CD4-positive, alpha-beta memory T cell (primary cell): ENCODE measurements at regions not wholly inside any gene's neighbourhood (a gene's known extent, or its start where the extent isn't known, plus 50 kb on each side); places are given as distances from the start of the nearest gene placed in this dataset.

Experiments
- CTCF ChIA-PET: fragments of 350-600 bp; sonication (Branson Sonifier 250); formaldehyde crosslinking; loops from one replicate; lab custom pipeline; 2021; ENCODE audit warnings: inconsistent platforms; ENCODE audit not compliant: partially characterized antibody; lab: Charles Lee
- POLR2A ChIA-PET: fragments of 350-600 bp; sonication (Branson Sonifier 250); formaldehyde crosslinking; loops from one replicate; lab custom pipeline; 2021; ENCODE audit not compliant: partially characterized antibody; lab: Charles Lee
- DNase-seq, 5 donors: peaks; one replicate each; pipeline versions ENCODE4 v3.0.0 to v3.0.0-alpha.2; 2020 to 2022; ENCODE audit warnings: mixed read lengths in 1 of 5
- H3K27ac ChIP-seq: one replicate; pipeline ENCODE4 v1.7.0; 2013; ENCODE audit warnings: low read depth, low read length
- H3K27me3 ChIP-seq: 2 replicates; pipeline ENCODE4 v1.7.0; 2013; ENCODE audit warnings: mild to moderate bottlenecking, low read length, moderate library complexity; ENCODE audit not compliant: insufficient read depth
- H3K36me3 ChIP-seq: 2 replicates; pipeline ENCODE4 v1.7.0; 2013; ENCODE audit warnings: mild to moderate bottlenecking, low read length, moderate library complexity; ENCODE audit not compliant: insufficient read depth
- H3K4me1 ChIP-seq: 2 replicates; pipeline ENCODE4 v1.7.0; 2013; ENCODE audit warnings: mild to moderate bottlenecking, low read length, moderate library complexity; ENCODE audit not compliant: insufficient read depth
- H3K4me3 ChIP-seq, 2 donors: one replicate each; pipeline ENCODE4 v1.7.0; 2013; ENCODE audit warnings: low read length in 2 of 2, mild to moderate bottlenecking in 1 of 2
- H3K9me3 ChIP-seq, 2 donors: one replicate each; pipeline ENCODE4 v1.7.0; 2013; ENCODE audit warnings: low read length in 2 of 2, control low read depth in 1 of 2; ENCODE audit not compliant: control insufficient read depth in 1 of 2
- H3K27ac Mint-ChIP-seq, 7 donors: one replicate each; pipeline ENCODE4 v1.8.0; 2020 to 2021; ENCODE audit warnings: mixed read lengths in 7 of 7, mild to moderate bottlenecking in 6 of 7, inconsistent platforms in 3 of 7, moderate library complexity in 3 of 7
- H3K27me3 Mint-ChIP-seq, 2 donors: one replicate each; pipeline ENCODE4 v1.8.0; 2020 to 2021; ENCODE audit warnings: mixed read lengths in 2 of 2
- H3K36me3 Mint-ChIP-seq, 2 donors: one replicate each; pipeline ENCODE4 v1.8.0; 2020 to 2021; ENCODE audit warnings: mixed read lengths in 2 of 2, inconsistent platforms in 1 of 2, mild to moderate bottlenecking in 1 of 2
- H3K4me1 Mint-ChIP-seq, 4 donors: one replicate each; pipeline ENCODE4 v1.8.0; 2020 to 2021; ENCODE audit warnings: mixed read lengths in 4 of 4, mild to moderate bottlenecking in 1 of 4
- H3K4me3 Mint-ChIP-seq, 8 donors: one replicate each; pipeline ENCODE4 v1.8.0; 2020 to 2021; ENCODE audit warnings: mixed read lengths in 8 of 8, mild to moderate bottlenecking in 7 of 8, moderate library complexity in 6 of 8, inconsistent platforms in 3 of 8
- H3K9me3 Mint-ChIP-seq, 8 donors: one replicate each; pipeline ENCODE4 v1.8.0; 2020 to 2021; ENCODE audit warnings: mixed read lengths in 8 of 8, mild to moderate bottlenecking in 5 of 8, inconsistent platforms in 3 of 8, moderate library complexity in 1 of 8
- intact Hi-C: fragments of 100-400 bp; cut with micrococcal nuclease; formaldehyde crosslinking; loops from one replicate; pipeline ENCODE4 v1.15.1; 2023

- no peaks in the 10 kb centered on the region for H3K27me3 Mint-ChIP-seq
- H3K36me3 Mint-ChIP-seq, result peaks cover 5 to 11% of the 10 kb centered on the region in 2 donors
- Histone ChIP-seq H3K4me3 (no peak overlapping the region), H3K9me3 (no peaks in the 10 kb centered on the region), H3K4me1 (peaks cover 85% of the 10 kb centered on the region), H3K27ac (peak overlapping the region; percentile 57), H3K36me3 (no peaks in the 10 kb centered on the region), H3K27me3 (no peaks in the 10 kb centered on the region)
- H3K9me3 Mint-ChIP-seq, result no peaks in the 10 kb centered on the region
- CTCF ChIA-PET, result interaction anchor here (0.9 to 5.0 kb wide), 11 partner anchors 17 to 191 kb away, joined by 3 to 32 read pairs (median 6); partner anchors contain the start of gene NEMF
- peak in 4 of 5 donors; percentile 38 to 55 (median 50) for DNase-seq
- peak overlapping the region; percentile 89 to 98 (median 96) for H3K27ac Mint-ChIP-seq
- POLR2A ChIA-PET, result interaction anchor here (0.6 to 13.4 kb wide), 30 partner anchors 11 to 192 kb away, joined by 3 to 293 read pairs (median 6); partner anchors contain the start of genes ARF6 and NEMF
- H3K4me3 Mint-ChIP-seq, result peak overlapping the region; percentile 26 to 85 (median 76)
- peaks cover 60 to 88% (median 71%) of the 10 kb centered on the region in 4 donors for H3K4me1 Mint-ChIP-seq
- intact Hi-C loops, result loop anchor here (1.0 to 2.0 kb wide), 5 partner anchors 39 to 152 kb away; no protein-coding TSS in a partner anchor
These were observed 72.2 kb downstream of the VCPKMT start for GRCh38 chr14:50044042-50044651.

- H3K4me3 ChIP-seq, result peak overlapping the region in 1 of 2 donors; percentile 12
- H3K4me1 ChIP-seq, result peaks cover 75% of the 10 kb centered on the region
- Mint-ChIP-seq H3K4me1 (peaks cover 56 to 85% (median 71%) of the 10 kb centered on the region in 4 donors), H3K27ac (peak overlapping the region; percentile 89 to 97 (median 94)), H3K36me3 (peaks cover 8 to 11% of the 10 kb centered on the region in 2 donors), H3K4me3 (peak overlapping the region; percentile 28 to 89 (median 66)), H3K27me3 (no peaks in the 10 kb centered on the region), H3K9me3 (no peaks in the 10 kb centered on the region)
- H3K27ac ChIP-seq, result peak overlapping the region; percentile 64
- H3K27me3 ChIP-seq, result no peaks in the 10 kb centered on the region
- H3K36me3 ChIP-seq, result no peaks in the 10 kb centered on the region
- intact Hi-C loops, result loop anchor here (1.0 to 2.0 kb wide), 3 partner anchors 17 to 74 kb away; no protein-coding TSS in a partner anchor
- CTCF ChIA-PET, result interaction anchor here (0.9 to 5.0 kb wide), 13 partner anchors 9 to 192 kb away, joined by 3 to 32 read pairs (median 4); partner anchors contain the start of gene NEMF
- DNase-seq, result peak; percentile 59 to 79 (median 71)
- H3K9me3 ChIP-seq, result no peaks in the 10 kb centered on the region
- POLR2A ChIA-PET, result interaction anchor here (0.6 to 13.4 kb wide), 32 partner anchors 10 to 193 kb away, joined by 3 to 293 read pairs (median 5); partner anchors contain the start of genes ARF6 and NEMF
These were observed 71.2 kb downstream of the VCPKMT start for GRCh38 chr14:50045039-50045711.

- H3K27me3 ChIP-seq, result no peaks in the 10 kb centered on the region
- peaks cover 68% of the 10 kb centered on the region for H3K4me1 ChIP-seq
- ChIA-PET POLR2A (interaction anchor here (0.7 to 13.4 kb wide), 20 partner anchors 10 to 193 kb away, joined by 3 to 293 read pairs (median 10); partner anchors contain the start of genes ARF6 and NEMF), CTCF (interaction anchor here (1.0 to 5.0 kb wide), 9 partner anchors 10 to 193 kb away, joined by 3 to 32 read pairs (median 6); partner anchors contain the start of gene NEMF)
- Mint-ChIP-seq H3K27me3 (no peaks in the 10 kb centered on the region), H3K36me3 (peaks cover 4 to 18% of the 10 kb centered on the region in 2 donors), H3K9me3 (no peaks in the 10 kb centered on the region), H3K4me3 (peak overlapping the region in 7 of 8 donors; percentile 43 to 89 (median 69)), H3K27ac (peak overlapping the region; percentile 89 to 97 (median 94)), H3K4me1 (peaks cover 49 to 78% (median 66%) of the 10 kb centered on the region in 4 donors)
- no peak for DNase-seq
- H3K27ac ChIP-seq, result peak overlapping the region; percentile 64
- intact Hi-C loops, result loop anchor here (1.0 to 2.0 kb wide), 3 partner anchors 16 to 75 kb away; no protein-coding TSS in a partner anchor
- H3K9me3 ChIP-seq, result no peaks in the 10 kb centered on the region
- no peaks in the 10 kb centered on the region for H3K36me3 ChIP-seq
- peak overlapping the region in 1 of 2 donors; percentile 12 for H3K4me3 ChIP-seq
These were observed 70.5 kb downstream of the VCPKMT start for GRCh38 chr14:50045837-50046236.

- Histone ChIP-seq H3K9me3 (no peaks in the 10 kb centered on the region), H3K27me3 (no peaks in the 10 kb centered on the region), H3K4me3 (no peak overlapping the region), H3K4me1 (peaks cover 54% of the 10 kb centered on the region), H3K36me3 (no peaks in the 10 kb centered on the region), H3K27ac (no peak overlapping the region)
- Mint-ChIP-seq H3K27me3 (no peaks in the 10 kb centered on the region), H3K9me3 (no peaks in the 10 kb centered on the region), H3K36me3 (peaks cover 4 to 26% of the 10 kb centered on the region in 2 donors), H3K4me3 (peak overlapping the region in 2 of 8 donors; percentile 11 to 23), H3K4me1 (peaks cover 39 to 64% (median 53%) of the 10 kb centered on the region in 4 donors), H3K27ac (peak overlapping the region in 6 of 7 donors; percentile 0 to 89 (median 68))
- no peak for DNase-seq
- ChIA-PET POLR2A (interaction anchor here (1.6 to 13.4 kb wide), 6 partner anchors 9 to 168 kb away, joined by 3 to 293 read pairs (median 28); partner anchors contain the start of gene ARF6), CTCF (interaction anchor here (0.6 to 5.0 kb wide), 3 partner anchors 14 to 181 kb away, joined by 3 to 32 read pairs (median 6); no protein-coding TSS in a partner anchor)
- intact Hi-C loops, result no loop called here
These were observed 69.1 kb downstream of the VCPKMT start for GRCh38 chr14:50047274-50047676.

- H3K4me3 Mint-ChIP-seq, result no peak overlapping the region
- H3K4me1 Mint-ChIP-seq, result peaks cover 39 to 54% (median 46%) of the 10 kb centered on the region in 4 donors
- no peak overlapping the region for H3K4me3 ChIP-seq
- no peak for DNase-seq
- no peaks in the 10 kb centered on the region for H3K27me3 Mint-ChIP-seq
- ChIA-PET POLR2A (interaction anchor here (2.5 kb wide), 1 partner anchor 13 kb away, joined by 15 read pairs; no protein-coding TSS in a partner anchor), CTCF (no interaction called here)
- peak overlapping the region in 3 of 7 donors; percentile 19 to 75 (median 48) for H3K27ac Mint-ChIP-seq
- no peaks in the 10 kb centered on the region for H3K9me3 Mint-ChIP-seq
- H3K27me3 ChIP-seq, result no peaks in the 10 kb centered on the region
- no peaks in the 10 kb centered on the region for H3K36me3 ChIP-seq
- peaks cover 7 to 30% of the 10 kb centered on the region in 2 donors for H3K36me3 Mint-ChIP-seq
- intact Hi-C loops, result no loop called here
- H3K9me3 ChIP-seq, result no peaks in the 10 kb centered on the region
- no peak overlapping the region for H3K27ac ChIP-seq
- peaks cover 36% of the 10 kb centered on the region for H3K4me1 ChIP-seq
These were observed 67.3 kb downstream of the VCPKMT start for GRCh38 chr14:50049093-50049492.

GRCh38 chr14:50049703-50050570 is 66.4 kb downstream of the VCPKMT start:
- H3K36me3 ChIP-seq, result no peaks in the 10 kb centered on the region
- no peaks in the 10 kb centered on the region for H3K27me3 ChIP-seq
- no peak overlapping the region for H3K4me3 Mint-ChIP-seq
- peak overlapping the region in 2 of 7 donors; percentile 48 to 75 for H3K27ac Mint-ChIP-seq
- intact Hi-C loops, result no loop called here
- ChIA-PET CTCF (interaction anchor here (1.1 to 1.4 kb wide), 2 partner anchors 12 to 186 kb away, joined by 3 to 4 read pairs; no protein-coding TSS in a partner anchor), POLR2A (interaction anchor here (0.6 to 2.5 kb wide), 4 partner anchors 12 to 148 kb away, joined by 3 to 15 read pairs (median 4); no protein-coding TSS in a partner anchor)
- no peak for DNase-seq
- no peak overlapping the region for H3K27ac ChIP-seq
- H3K9me3 ChIP-seq, result no peaks in the 10 kb centered on the region
- H3K36me3 Mint-ChIP-seq, result peaks cover 7 to 30% of the 10 kb centered on the region in 2 donors
- H3K4me1 Mint-ChIP-seq, result peaks cover 33 to 47% (median 39%) of the 10 kb centered on the region in 4 donors
- H3K9me3 Mint-ChIP-seq, result no peaks in the 10 kb centered on the region
- peaks cover 27% of the 10 kb centered on the region for H3K4me1 ChIP-seq
- H3K27me3 Mint-ChIP-seq, result no peaks in the 10 kb centered on the region
- H3K4me3 ChIP-seq, result no peak overlapping the region
